Right lobe of liver (tissue), 4 donors: ENCODE measurements at regions not wholly inside any gene's neighbourhood (a gene's known extent, or its start where the extent isn't known, plus 50 kb on each side); places are given as distances from the start of the nearest gene placed in this dataset.
"Not testable (repeated sequence)": the region's sequence is repeated elsewhere in the genome, so short reads cannot be mapped to it uniquely, and the experiment has no call there.

Experiments
- POLR2A ChIP-seq: fragments of 450-650 bp; IDR thresholded peaks from one replicate; pipeline ENCODE4 v1.6.1; 2017; ENCODE audit warnings: antibody characterized with exemption, mild to moderate bottlenecking
- TF ChIP-seq, protein P1 (sequence below), 4 donors: fragments of 200-600 bp in 3 of 4; fragments of 450-650 bp in 1 of 4; IDR thresholded peaks; one replicate each; pipeline versions ENCODE4 v1.5.1 to v1.8.0; 2016 to 2022; ENCODE audit warnings: antibody characterized with exemption in 4 of 4, mild to moderate bottlenecking in 2 of 4
- donor health status: DM: no; HTN: no; CAD: no.
- donor health status: DM: no; HTN: no; CAD: no.
- donor health status: DM: no; HTN: yes; CAD: no.

DNA sequence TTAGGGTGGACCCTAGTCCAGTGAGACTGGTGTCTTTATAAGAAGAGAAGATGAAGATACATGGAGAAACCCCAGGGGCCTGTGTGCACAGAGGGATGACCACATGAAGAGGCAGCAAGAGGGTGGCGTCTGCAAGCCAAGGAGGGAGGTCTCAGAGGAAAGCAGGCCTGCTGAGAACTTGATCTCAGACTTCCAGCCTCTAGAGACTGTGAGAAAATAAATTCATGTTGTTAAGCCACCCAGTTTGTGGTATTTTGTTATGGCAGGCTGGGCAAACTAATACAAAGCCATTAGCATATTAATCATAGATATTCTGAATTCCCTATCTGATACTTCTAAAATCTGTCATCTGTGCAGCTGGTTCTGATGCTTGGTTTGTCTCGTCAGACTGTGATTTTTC is 4523.8 kb upstream of the TPTE start:
- TF ChIP-seq, protein P1, sequence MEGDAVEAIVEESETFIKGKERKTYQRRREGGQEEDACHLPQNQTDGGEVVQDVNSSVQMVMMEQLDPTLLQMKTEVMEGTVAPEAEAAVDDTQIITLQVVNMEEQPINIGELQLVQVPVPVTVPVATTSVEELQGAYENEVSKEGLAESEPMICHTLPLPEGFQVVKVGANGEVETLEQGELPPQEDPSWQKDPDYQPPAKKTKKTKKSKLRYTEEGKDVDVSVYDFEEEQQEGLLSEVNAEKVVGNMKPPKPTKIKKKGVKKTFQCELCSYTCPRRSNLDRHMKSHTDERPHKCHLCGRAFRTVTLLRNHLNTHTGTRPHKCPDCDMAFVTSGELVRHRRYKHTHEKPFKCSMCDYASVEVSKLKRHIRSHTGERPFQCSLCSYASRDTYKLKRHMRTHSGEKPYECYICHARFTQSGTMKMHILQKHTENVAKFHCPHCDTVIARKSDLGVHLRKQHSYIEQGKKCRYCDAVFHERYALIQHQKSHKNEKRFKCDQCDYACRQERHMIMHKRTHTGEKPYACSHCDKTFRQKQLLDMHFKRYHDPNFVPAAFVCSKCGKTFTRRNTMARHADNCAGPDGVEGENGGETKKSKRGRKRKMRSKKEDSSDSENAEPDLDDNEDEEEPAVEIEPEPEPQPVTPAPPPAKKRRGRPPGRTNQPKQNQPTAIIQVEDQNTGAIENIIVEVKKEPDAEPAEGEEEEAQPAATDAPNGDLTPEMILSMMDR (IDR thresholded peaks at IDR 0.05), result not testable (repeated sequence)
- TF ChIP-seq POLR2A, result not testable (repeated sequence)
